PC-9 (cell line): ENCODE measurements at regions not wholly inside any gene's neighbourhood (a gene's known extent, or its start where the extent isn't known, plus 50 kb on each side); places are given as distances from the start of the nearest gene placed in this dataset.

Experiments used
- EZH2 ChIP-seq: fragments of 200-600 bp; sonication (generic); IDR thresholded peaks from 2 replicates; pipeline ENCODE4 v1.8.0; 2017; ENCODE audit warnings: antibody characterized with exemption, low read depth
- TF ChIP-seq, protein P1 (sequence below): fragments of 200-600 bp; sonication (generic); conservative IDR thresholded peaks from 2 replicates; pipeline ENCODE4 v1.6.1; 2017; ENCODE audit warnings: mixed run types, antibody characterized with exemption, mild to moderate bottlenecking, moderate library complexity

DNA sequence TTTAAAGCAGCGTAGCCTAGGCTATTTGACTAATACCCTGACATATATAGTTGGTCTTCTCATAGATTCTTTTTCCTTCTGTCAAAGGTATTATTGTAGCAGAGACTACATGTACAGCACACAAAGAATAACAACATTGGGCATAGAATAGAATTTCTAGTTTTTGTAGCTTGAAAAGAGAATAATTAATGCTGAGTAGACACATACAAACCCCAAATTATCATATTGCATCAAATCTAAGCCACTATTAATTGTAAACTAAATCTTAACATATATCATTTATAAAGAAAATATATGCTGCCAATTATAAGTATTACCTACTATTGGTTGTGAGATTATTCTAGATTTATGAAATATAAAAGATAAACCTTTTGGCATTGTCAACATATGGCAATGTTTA is 574.5 kb downstream of the SLCO4C1 start:
- TF ChIP-seq, protein P1, sequence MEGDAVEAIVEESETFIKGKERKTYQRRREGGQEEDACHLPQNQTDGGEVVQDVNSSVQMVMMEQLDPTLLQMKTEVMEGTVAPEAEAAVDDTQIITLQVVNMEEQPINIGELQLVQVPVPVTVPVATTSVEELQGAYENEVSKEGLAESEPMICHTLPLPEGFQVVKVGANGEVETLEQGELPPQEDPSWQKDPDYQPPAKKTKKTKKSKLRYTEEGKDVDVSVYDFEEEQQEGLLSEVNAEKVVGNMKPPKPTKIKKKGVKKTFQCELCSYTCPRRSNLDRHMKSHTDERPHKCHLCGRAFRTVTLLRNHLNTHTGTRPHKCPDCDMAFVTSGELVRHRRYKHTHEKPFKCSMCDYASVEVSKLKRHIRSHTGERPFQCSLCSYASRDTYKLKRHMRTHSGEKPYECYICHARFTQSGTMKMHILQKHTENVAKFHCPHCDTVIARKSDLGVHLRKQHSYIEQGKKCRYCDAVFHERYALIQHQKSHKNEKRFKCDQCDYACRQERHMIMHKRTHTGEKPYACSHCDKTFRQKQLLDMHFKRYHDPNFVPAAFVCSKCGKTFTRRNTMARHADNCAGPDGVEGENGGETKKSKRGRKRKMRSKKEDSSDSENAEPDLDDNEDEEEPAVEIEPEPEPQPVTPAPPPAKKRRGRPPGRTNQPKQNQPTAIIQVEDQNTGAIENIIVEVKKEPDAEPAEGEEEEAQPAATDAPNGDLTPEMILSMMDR: no peak
- no peak for TF ChIP-seq EZH2
